ENCODE measurements at regions not wholly inside any gene's neighbourhood (a gene's known extent, or its start where the extent isn't known, plus 50 kb on each side); places are given as distances from the start of the nearest gene placed in this dataset.

- TF ChIP-seq, protein P1, sequence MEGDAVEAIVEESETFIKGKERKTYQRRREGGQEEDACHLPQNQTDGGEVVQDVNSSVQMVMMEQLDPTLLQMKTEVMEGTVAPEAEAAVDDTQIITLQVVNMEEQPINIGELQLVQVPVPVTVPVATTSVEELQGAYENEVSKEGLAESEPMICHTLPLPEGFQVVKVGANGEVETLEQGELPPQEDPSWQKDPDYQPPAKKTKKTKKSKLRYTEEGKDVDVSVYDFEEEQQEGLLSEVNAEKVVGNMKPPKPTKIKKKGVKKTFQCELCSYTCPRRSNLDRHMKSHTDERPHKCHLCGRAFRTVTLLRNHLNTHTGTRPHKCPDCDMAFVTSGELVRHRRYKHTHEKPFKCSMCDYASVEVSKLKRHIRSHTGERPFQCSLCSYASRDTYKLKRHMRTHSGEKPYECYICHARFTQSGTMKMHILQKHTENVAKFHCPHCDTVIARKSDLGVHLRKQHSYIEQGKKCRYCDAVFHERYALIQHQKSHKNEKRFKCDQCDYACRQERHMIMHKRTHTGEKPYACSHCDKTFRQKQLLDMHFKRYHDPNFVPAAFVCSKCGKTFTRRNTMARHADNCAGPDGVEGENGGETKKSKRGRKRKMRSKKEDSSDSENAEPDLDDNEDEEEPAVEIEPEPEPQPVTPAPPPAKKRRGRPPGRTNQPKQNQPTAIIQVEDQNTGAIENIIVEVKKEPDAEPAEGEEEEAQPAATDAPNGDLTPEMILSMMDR (IDR thresholded peaks at IDR 0.05): no peak
- TF ChIP-seq POLR2A (IDR thresholded peaks at IDR 0.05) (no peak), EP300 (IDR thresholded peaks at IDR 0.05) (no peak), POLR2AphosphoS5 (IDR thresholded peaks at IDR 0.05) (no peak)
These were observed 688.9 kb upstream of the NRXN1 start for GRCh38 chr2:51720826-51721225.
